Jurkat, Clone E6-1 (cell line): ENCODE measurements at regions not wholly inside any gene's neighbourhood (a gene's known extent, or its start where the extent isn't known, plus 50 kb on each side); places are given as distances from the start of the nearest gene placed in this dataset.
"Not testable (repeated sequence)": the region's sequence is repeated elsewhere in the genome, so short reads cannot be mapped to it uniquely, and the experiment has no call there.

Source experiments
- DNase-seq: peaks from one replicate; pipeline ENCODE4 v3.0.0-alpha.2; 2011; ENCODE audit warnings: low read depth, low spot score
- H3K4me3 ChIP-seq: 2 replicates; pipeline ENCODE4 v1.5.1; 2011; ENCODE audit warnings: mild to moderate bottlenecking, low read length, control low read depth, moderate library complexity

- DNase-seq = no peak
- no peak overlapping the region for H3K4me3 ChIP-seq
These were observed 119.8 kb upstream of the STARD13 start for GRCh38 chr13:33405371-33405770.

GRCh38 chr13:33409673-33410510 is 124.3 kb upstream of the STARD13 start:
- no peak overlapping the region for H3K4me3 ChIP-seq
- DNase-seq = no peak

GRCh38 chr13:33410619-33411018 is 125.1 kb upstream of the STARD13 start:
- no peak overlapping the region for H3K4me3 ChIP-seq
- no peak for DNase-seq

GRCh38 chr13:33411312-33411711 is 125.8 kb upstream of the STARD13 start:
- DNase-seq = no peak
- no peak overlapping the region for H3K4me3 ChIP-seq

- no peak overlapping the region for H3K4me3 ChIP-seq
- no peak for DNase-seq
These were observed 130.3 kb upstream of the STARD13 start for GRCh38 chr13:33415822-33416221.

- not testable (repeated sequence) for DNase-seq
These were observed 132.8 kb upstream of the STARD13 start for GRCh38 chr13:33418224-33418953.

GRCh38 chr13:33420117-33420516 is 134.6 kb upstream of the STARD13 start:
- not testable (repeated sequence) for H3K4me3 ChIP-seq

More at GRCh38 chr13:33418224-33418953, 132.8 kb upstream of the STARD13 start:
- not testable (repeated sequence) for H3K4me3 ChIP-seq

GRCh38 chr13:33426131-33426530 is 140.6 kb upstream of the STARD13 start:
- no peak overlapping the region for H3K4me3 ChIP-seq
- no peak for DNase-seq

More at GRCh38 chr13:33420117-33420516, 134.6 kb upstream of the STARD13 start:
- not testable (repeated sequence) for DNase-seq

GRCh38 chr13:33433316-33433715 is 147.8 kb upstream of the STARD13 start:
- DNase-seq = no peak
- no peak overlapping the region for H3K4me3 ChIP-seq

- DNase-seq = no peak
- H3K4me3 ChIP-seq = no peak overlapping the region
These were observed 149.1 kb upstream of the STARD13 start for GRCh38 chr13:33434676-33435075.

- no peak for DNase-seq
- no peak overlapping the region for H3K4me3 ChIP-seq
These were observed 149.7 kb upstream of the STARD13 start for GRCh38 chr13:33435207-33435606.

GRCh38 chr13:33438918-33439317 is 153.4 kb upstream of the STARD13 start:
- H3K4me3 ChIP-seq = no peak overlapping the region

GRCh38 chr13:33441015-33441414 is 155.5 kb upstream of the STARD13 start:
- DNase-seq = peak; percentile 1

More at GRCh38 chr13:33438918-33439317, 153.4 kb upstream of the STARD13 start:
- DNase-seq = no peak

GRCh38 chr13:33445024-33445423 is 159.5 kb upstream of the STARD13 start:
- H3K4me3 ChIP-seq = no peak overlapping the region
- DNase-seq = no peak

More at GRCh38 chr13:33441015-33441414, 155.5 kb upstream of the STARD13 start:
- H3K4me3 ChIP-seq = no peak overlapping the region

GRCh38 chr13:33445476-33445875 is 159.9 kb upstream of the STARD13 start:
- no peak overlapping the region for H3K4me3 ChIP-seq
- no peak for DNase-seq

- DNase-seq = no peak
- no peak overlapping the region for H3K4me3 ChIP-seq
These were observed 161.5 kb upstream of the STARD13 start for GRCh38 chr13:33446821-33447725.

GRCh38 chr13:33448889-33449288 is 163.3 kb upstream of the STARD13 start:
- no peak overlapping the region for H3K4me3 ChIP-seq
- no peak for DNase-seq

- no peak overlapping the region for H3K4me3 ChIP-seq
- DNase-seq = no peak
These were observed 165.6 kb upstream of the STARD13 start for GRCh38 chr13:33450956-33451709.
